A172 (cell line): ENCODE measurements at regions not wholly inside any gene's neighbourhood (a gene's known extent, or its start where the extent isn't known, plus 50 kb on each side); places are given as distances from the start of the nearest gene placed in this dataset.

Experiments
- DNase-seq: peaks from one replicate; pipeline ENCODE4 v3.0.0-alpha.2; 2015; ENCODE audit warnings: low spot score

GRCh38 chr10:89153971-89154370, 53.1 kb downstream of the CH25H start:
- no peak for DNase-seq

- DNase-seq, result peak; percentile 18
Measured at GRCh38 chr10:89153116-89153515, 54.0 kb downstream of the CH25H start.

GRCh38 chr10:89151857-89152256, 55.3 kb downstream of the CH25H start:
- DNase-seq, result peak; percentile 38

- DNase-seq, result no peak
Measured at GRCh38 chr10:89148061-89148460, 59.1 kb downstream of the CH25H start.

GRCh38 chr10:89147256-89147655, 59.9 kb downstream of the CH25H start:
- DNase-seq, result peak; percentile 61

- no peak for DNase-seq
Measured at GRCh38 chr10:89144836-89145235, 62.3 kb downstream of the CH25H start.

GRCh38 chr10:89142590-89142989, 64.5 kb downstream of the CH25H start:
- DNase-seq, result no peak

- DNase-seq, result no peak
Measured at GRCh38 chr10:89138755-89139490, 68.2 kb downstream of the CH25H start.

- no peak for DNase-seq
Measured at GRCh38 chr10:89134963-89135362, 72.2 kb downstream of the CH25H start.

GRCh38 chr10:89129911-89130310, 77.2 kb downstream of the CH25H start:
- peak; percentile 71 for DNase-seq

- peak; percentile 24 for DNase-seq
Measured at GRCh38 chr10:89122433-89123051, 84.6 kb downstream of the CH25H start.

- DNase-seq, result no peak
Measured at GRCh38 chr10:89121764-89122020, 85.4 kb downstream of the CH25H start.

- peak; percentile 14 for DNase-seq
Measured at GRCh38 chr10:89120931-89121763, 86.0 kb downstream of the CH25H start.

- no peak for DNase-seq
Measured at GRCh38 chr10:89119651-89120050, 87.5 kb downstream of the CH25H start.

- DNase-seq, result no peak
Measured at GRCh38 chr10:89118091-89118490, 89.0 kb downstream of the CH25H start.

- DNase-seq, result peak; percentile 70
Measured at GRCh38 chr10:89115876-89116627, 91.1 kb downstream of the CH25H start.

GRCh38 chr10:89114846-89115625, 92.1 kb downstream of the CH25H start:
- DNase-seq, result no peak

GRCh38 chr10:89102735-89103134, 104.4 kb downstream of the CH25H start:
- no peak for DNase-seq

GRCh38 chr10:89101943-89102342, 105.2 kb downstream of the CH25H start:
- DNase-seq, result peak; percentile 10

- DNase-seq, result no peak
Measured at GRCh38 chr10:89100680-89101079, 106.4 kb downstream of the CH25H start.

GRCh38 chr10:89097226-89097625, 106.6 kb downstream of the FAS start:
- no peak for DNase-seq
